Endodermal cell (in vitro differentiated cells): ENCODE measurements at regions not wholly inside any gene's neighbourhood (a gene's known extent, or its start where the extent isn't known, plus 50 kb on each side); places are given as distances from the start of the nearest gene placed in this dataset.

Experiments used
- DNase-seq: peaks from one replicate; pipeline ENCODE4 v3.0.0-alpha.2; 2017
- H3K27ac ChIP-seq: 2 replicates; pipeline ENCODE4 v1.5.1; 2013; ENCODE audit warnings: mild to moderate bottlenecking, low read depth, low read length, moderate library complexity
- H3K27me3 ChIP-seq: 2 replicates; pipeline ENCODE4 v1.6.1; 2013; ENCODE audit warnings: mild to moderate bottlenecking, low read length, moderate library complexity; ENCODE audit not compliant: insufficient read depth, control insufficient read depth, poor library complexity, severe bottlenecking
- H3K36me3 ChIP-seq: 2 replicates; pipeline ENCODE4 v1.7.0; 2013; ENCODE audit warnings: mild to moderate bottlenecking, low read length, moderate library complexity; ENCODE audit not compliant: control insufficient read depth, insufficient read depth
- H3K4me1 ChIP-seq: one replicate; pipeline ENCODE4 v1.7.0; 2013; ENCODE audit warnings: low read length; ENCODE audit not compliant: control insufficient read depth, insufficient read depth
- H3K4me3 ChIP-seq: 2 replicates; pipeline ENCODE4 v1.5.1; 2013; ENCODE audit warnings: mild to moderate bottlenecking, low read length, moderate library complexity
- H3K9ac ChIP-seq: 2 replicates; pipeline ENCODE4 v1.6.1; 2013; ENCODE audit warnings: mild to moderate bottlenecking, low read length, moderate library complexity; ENCODE audit not compliant: poor library complexity, severe bottlenecking; ENCODE audit errors: extremely low read depth
- H3K9me3 ChIP-seq: 2 replicates; pipeline ENCODE4 v1.6.1; 2013; ENCODE audit warnings: mild to moderate bottlenecking, low read length, moderate library complexity; ENCODE audit not compliant: control insufficient read depth
- H3K27ac Mint-ChIP-seq: 2 replicates; pipeline ENCODE4 v1.8.0; 2020; ENCODE audit warnings: mixed read lengths
- H3K27me3 Mint-ChIP-seq: 2 replicates; pipeline ENCODE4 v1.8.0; 2021; ENCODE audit warnings: mild to moderate bottlenecking, mixed read lengths; ENCODE audit not compliant: insufficient read depth
- H3K36me3 Mint-ChIP-seq: 2 replicates; pipeline ENCODE4 v1.8.0; 2020; ENCODE audit warnings: low read depth, mixed read lengths
- H3K4me1 Mint-ChIP-seq: 2 replicates; pipeline ENCODE4 v1.8.0; 2020; ENCODE audit warnings: mixed read lengths
- H3K4me3 Mint-ChIP-seq: 2 replicates; pipeline ENCODE4 v1.8.0; 2020; ENCODE audit warnings: mild to moderate bottlenecking, moderate library complexity, mixed read lengths
- H3K9me3 Mint-ChIP-seq: 2 replicates; pipeline ENCODE4 v1.8.0; 2020; ENCODE audit warnings: mild to moderate bottlenecking, mixed read lengths
- WGBS, 2 experiments: methylation state at CpG; one replicate each; pipeline versions ENCODE4 v1.1.5 to v1.1.7; 2013; ENCODE audit warnings: missing lambda C conversion rate in 2 of 2, mixed read lengths in 1 of 2; ENCODE audit not compliant: insufficient coverage in 1 of 2, insufficient read length in 1 of 2; 5-methylcytosine and 5-hydroxymethylcytosine counted together
- TF ChIP-seq, protein P1 (sequence below): fragments of 200-600 bp; sonication (generic); conservative IDR thresholded peaks from 2 replicates; pipeline ENCODE4 v1.5.0; 2021; ENCODE audit warnings: antibody characterized with exemption, mild to moderate bottlenecking

DNA sequence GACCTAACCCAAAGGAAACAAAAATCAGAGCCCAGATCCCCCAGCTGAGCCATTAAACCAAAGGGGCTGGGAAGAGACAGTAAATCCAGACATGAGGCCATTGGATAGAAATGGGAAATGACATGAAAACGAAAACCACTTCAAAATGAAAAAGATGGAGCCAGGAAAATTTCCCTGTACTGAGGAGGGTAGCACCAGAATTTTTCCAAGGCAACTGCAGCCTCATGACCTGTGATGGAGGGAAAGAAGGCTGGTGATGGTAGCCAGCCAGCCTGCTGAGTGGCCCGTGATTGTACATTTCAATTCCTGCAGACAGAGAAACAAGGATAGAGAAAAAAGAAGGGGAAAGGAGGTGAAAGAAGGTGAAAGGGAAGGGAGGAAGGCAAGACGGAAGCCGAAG is 268.4 kb upstream of the PLET1 start:
- no peaks in the 10 kb centered on the region for H3K36me3 ChIP-seq

DNA sequence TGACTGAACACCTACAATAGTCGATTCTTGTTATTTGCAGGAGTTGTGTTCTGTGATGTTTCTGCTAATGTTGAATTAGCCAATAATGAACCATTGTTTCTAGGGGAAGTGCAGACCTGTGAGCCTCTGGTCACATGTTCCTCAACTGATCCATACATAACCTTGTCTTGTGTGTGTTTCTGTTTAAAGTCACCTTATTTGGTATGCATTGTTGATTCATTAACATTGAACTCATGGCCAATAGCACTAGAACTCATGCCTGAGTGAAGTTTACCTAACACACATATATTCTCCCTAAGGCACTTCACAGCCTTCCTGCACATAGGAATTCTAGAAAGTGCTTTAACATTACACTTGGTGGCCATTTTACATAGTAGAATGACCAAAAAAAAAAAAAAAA is 271.8 kb upstream of the PLET1 start:
- Mint-ChIP-seq H3K27me3 (peaks cover 12% of the 10 kb centered on the region), H3K4me1 (peaks cover 4% of the 10 kb centered on the region), H3K36me3 (no peaks in the 10 kb centered on the region), H3K4me3 (no peak overlapping the region), H3K27ac (no peak overlapping the region), H3K9me3 (no peaks in the 10 kb centered on the region)
- no peaks in the 10 kb centered on the region for H3K9me3 ChIP-seq
- H3K9ac ChIP-seq: no peak overlapping the region
- H3K36me3 ChIP-seq: no peaks in the 10 kb centered on the region
- TF ChIP-seq, protein P1, sequence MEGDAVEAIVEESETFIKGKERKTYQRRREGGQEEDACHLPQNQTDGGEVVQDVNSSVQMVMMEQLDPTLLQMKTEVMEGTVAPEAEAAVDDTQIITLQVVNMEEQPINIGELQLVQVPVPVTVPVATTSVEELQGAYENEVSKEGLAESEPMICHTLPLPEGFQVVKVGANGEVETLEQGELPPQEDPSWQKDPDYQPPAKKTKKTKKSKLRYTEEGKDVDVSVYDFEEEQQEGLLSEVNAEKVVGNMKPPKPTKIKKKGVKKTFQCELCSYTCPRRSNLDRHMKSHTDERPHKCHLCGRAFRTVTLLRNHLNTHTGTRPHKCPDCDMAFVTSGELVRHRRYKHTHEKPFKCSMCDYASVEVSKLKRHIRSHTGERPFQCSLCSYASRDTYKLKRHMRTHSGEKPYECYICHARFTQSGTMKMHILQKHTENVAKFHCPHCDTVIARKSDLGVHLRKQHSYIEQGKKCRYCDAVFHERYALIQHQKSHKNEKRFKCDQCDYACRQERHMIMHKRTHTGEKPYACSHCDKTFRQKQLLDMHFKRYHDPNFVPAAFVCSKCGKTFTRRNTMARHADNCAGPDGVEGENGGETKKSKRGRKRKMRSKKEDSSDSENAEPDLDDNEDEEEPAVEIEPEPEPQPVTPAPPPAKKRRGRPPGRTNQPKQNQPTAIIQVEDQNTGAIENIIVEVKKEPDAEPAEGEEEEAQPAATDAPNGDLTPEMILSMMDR: no peak
- DNase-seq: no peak
- H3K4me3 ChIP-seq: no peak overlapping the region
- H3K27me3 ChIP-seq: no peaks in the 10 kb centered on the region
- no peak overlapping the region for H3K27ac ChIP-seq
- no peaks in the 10 kb centered on the region for H3K4me1 ChIP-seq
- WGBS, 2 experiments: 100% methylated on average over 1 of the region's 1 CpG; no CpG with 5 or more reads in 1 of the 2 experiments

More for the DNA sequence above, 268.4 kb upstream of the PLET1 start:
- no peak overlapping the region for H3K4me3 Mint-ChIP-seq
- WGBS, 2 experiments: 90 to 92% methylated on average over 4 of the region's 4 CpGs
- peaks cover 5% of the 10 kb centered on the region for H3K27me3 Mint-ChIP-seq
- Histone ChIP-seq H3K27me3 (no peaks in the 10 kb centered on the region), H3K9me3 (no peaks in the 10 kb centered on the region), H3K4me3 (no peak overlapping the region), H3K27ac (no peak overlapping the region), H3K9ac (no peak overlapping the region), H3K4me1 (no peaks in the 10 kb centered on the region)
- H3K4me1 Mint-ChIP-seq: peaks cover 7% of the 10 kb centered on the region
- DNase-seq: no peak
- TF ChIP-seq, protein P1: no peak
- H3K27ac Mint-ChIP-seq: no peak overlapping the region
- no peaks in the 10 kb centered on the region for H3K36me3 Mint-ChIP-seq
- no peaks in the 10 kb centered on the region for H3K9me3 Mint-ChIP-seq

DNA sequence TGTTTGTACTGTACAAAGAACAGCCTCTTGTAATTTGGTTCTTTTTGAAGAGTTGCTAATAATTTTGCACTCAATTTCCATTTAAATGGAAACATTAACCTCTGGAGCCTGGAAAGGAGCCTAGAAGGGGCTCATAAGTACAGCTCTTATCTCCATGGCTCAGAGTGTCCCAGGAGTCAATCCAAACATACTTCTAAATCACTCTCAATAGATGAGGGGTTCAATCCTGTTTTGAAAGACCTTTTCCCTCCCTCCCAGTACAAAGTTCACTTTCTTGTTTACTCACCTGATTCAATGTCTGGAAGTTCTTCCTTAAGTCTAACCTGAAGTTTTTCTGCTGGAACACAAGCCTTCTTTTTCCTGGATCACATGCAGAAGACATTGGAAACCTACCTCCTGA is 273.0 kb upstream of the PLET1 start:
- Histone ChIP-seq H3K27ac (no peak overlapping the region), H3K9me3 (no peaks in the 10 kb centered on the region), H3K4me1 (no peaks in the 10 kb centered on the region), H3K9ac (no peak overlapping the region), H3K27me3 (no peaks in the 10 kb centered on the region), H3K36me3 (no peaks in the 10 kb centered on the region), H3K4me3 (no peak overlapping the region)
- TF ChIP-seq, protein P1: no peak
- DNase-seq: no peak
- no peaks in the 10 kb centered on the region for H3K36me3 Mint-ChIP-seq
- H3K27me3 Mint-ChIP-seq: peaks cover 9% of the 10 kb centered on the region
- no peak overlapping the region for H3K27ac Mint-ChIP-seq
- no peaks in the 10 kb centered on the region for H3K9me3 Mint-ChIP-seq
- no peak overlapping the region for H3K4me3 Mint-ChIP-seq
- H3K4me1 Mint-ChIP-seq: peaks cover 4% of the 10 kb centered on the region
